NCI-H524 (cell line): ENCODE measurements at regions not wholly inside any gene's neighbourhood (a gene's known extent, or its start where the extent isn't known, plus 50 kb on each side); places are given as distances from the start of the nearest gene placed in this dataset.
"Not testable (repeated sequence)": the region's sequence is repeated elsewhere in the genome, so short reads cannot be mapped to it uniquely, and the experiment has no call there.

Experiments
- DNase-seq, 2 experiments: peaks; one replicate each; lab custom pipeline; 2025; lab: John Stamatoyannopoulos, UW

DNA sequence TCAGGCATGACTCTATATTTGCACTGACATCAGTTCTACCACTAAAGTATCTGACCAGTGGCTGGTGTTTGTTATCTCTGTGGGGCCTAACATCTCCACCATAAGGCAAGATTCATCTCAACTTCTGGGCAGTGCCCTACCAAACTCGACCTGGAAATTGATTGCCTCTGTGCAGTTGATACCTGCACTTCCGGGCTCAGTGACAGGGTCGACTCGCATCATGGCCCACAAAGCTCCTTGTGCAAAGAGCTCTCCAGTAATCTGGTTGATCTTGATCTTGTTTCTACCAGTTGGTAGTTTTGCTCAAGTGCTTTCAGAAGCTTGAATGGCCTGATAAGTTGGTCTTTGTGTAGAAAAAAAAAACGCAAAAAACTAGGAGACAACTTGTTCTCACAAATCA is 501.1 kb upstream of the JAG1 start:
- DNase-seq = no peak

DNA sequence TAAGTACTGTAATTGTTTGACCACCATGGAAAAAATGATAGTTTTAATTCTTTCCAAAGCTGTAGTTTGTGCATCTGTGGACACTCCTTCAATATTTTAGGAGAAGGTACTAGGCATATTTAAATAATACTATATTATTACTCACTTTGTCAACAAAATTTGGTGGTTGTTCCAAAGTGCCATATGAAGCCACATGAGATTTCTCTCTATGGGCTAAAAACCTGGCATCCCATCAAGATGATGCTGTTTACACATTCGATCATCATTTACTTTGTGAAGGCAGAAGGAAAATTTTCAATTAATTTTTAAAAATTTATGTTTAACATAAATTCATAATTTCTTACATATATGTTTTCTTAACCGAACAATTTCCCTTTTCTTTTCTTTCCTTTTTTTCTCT is 502.6 kb upstream of the JAG1 start:
- DNase-seq = no peak

DNA sequence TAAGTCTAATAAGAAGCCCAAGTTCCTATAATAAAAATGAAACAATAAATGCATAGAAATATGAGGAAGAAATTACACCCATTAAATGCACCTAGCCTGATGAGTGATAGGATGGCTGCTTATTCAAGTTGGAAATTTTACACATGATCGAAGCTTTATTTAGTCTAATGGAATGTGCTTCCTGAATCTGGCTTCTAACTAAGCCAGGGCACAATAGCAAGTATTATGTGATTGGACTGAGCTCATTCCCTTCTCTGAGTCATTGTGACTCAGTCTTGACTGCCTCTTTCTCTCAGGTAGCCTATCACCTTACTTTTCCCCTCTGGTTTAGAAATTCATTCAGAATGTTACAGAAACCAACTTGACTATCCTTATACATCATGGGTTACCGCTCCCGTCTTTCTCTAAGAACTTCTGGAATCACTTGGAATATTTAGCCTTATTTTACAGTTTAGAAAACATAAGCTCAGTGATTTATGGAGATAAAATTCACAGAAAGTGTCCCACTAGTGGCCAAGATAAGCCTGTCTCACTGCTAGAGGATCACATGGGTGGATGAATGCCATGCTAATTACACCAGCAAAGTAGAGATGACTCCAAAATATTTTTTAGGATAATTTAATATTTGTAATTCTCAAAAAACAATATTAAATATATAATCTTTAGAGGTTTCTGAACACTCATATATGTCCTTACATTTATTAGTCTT is 505.3 kb upstream of the JAG1 start:
- DNase-seq = no peak

DNA sequence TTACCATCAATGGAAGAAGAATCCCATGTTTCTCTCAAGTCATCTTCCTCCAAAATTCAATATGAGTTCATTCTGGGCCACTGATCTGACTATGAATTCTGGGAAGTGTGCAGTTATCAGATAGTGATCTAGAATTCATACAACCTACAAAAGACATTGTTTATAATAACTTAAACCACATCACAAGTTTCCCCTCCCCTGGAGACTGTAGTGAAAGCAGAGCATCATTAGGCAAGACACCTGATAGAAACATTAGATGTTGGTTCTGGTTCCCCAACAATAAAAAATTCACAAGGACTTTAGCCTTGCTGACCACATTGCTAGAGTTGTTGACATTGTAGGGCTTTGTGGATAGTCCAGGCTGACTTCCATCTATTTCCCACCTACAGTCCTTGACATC is 506.4 kb upstream of the JAG1 start:
- no peak for DNase-seq

DNA sequence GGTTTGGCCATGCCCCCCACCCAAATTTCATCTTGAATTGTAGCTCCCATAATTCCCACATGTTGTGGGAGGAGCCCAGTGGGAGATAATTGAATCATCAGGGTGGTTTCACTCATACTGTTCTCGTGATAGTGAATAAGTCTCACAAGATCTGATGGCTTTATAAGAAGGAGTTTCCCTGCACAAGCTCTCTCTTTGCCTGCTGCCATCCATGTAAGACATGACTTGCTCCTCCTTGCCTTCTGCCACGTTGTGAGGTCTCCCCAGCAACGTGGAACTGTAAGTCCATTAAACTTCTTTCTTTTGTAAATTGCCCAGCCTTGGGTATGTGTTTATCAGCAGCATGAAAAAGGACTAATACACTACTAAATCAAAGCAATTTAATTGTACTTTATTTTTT is 507.3 kb upstream of the JAG1 start:
- DNase-seq = not testable (repeated sequence)

DNA sequence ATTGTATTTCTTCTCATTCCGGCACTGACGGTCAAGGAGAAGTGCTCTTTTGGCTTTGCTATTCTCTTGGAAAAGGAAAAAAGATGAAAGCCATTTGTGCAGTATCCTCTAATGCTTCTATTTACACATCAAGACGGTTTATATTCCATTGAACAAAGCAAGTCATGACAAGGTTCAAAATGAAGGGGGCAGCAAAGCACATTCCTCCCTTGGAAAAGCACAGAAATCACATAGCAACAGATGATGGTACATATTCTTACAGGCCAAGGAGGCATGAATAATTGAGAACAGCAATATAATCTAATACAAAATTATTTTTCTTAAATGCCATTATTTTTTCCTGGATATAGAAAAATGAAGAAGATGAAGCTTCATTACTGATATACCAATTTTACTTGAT is 508.2 kb upstream of the JAG1 start:
- DNase-seq = no peak

DNA sequence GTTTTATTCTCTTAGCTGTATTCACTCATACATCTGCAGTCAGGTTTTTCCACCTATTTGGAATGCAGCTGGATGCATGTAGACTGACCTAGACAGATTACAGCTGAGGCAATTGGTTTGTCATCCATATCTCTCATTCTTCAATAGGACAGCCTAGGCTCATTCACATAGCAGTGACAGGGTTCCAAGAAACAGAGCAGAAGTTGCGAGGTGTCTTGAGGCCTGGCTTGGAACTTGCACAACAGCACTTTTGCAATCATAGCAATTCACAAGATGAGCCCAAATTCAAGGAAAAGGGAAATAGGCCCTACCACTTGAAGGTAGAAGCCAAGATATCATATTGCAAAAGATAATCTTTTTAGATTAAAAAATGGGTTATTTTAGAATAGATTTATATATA is 508.9 kb upstream of the JAG1 start:
- DNase-seq = no peak

DNA sequence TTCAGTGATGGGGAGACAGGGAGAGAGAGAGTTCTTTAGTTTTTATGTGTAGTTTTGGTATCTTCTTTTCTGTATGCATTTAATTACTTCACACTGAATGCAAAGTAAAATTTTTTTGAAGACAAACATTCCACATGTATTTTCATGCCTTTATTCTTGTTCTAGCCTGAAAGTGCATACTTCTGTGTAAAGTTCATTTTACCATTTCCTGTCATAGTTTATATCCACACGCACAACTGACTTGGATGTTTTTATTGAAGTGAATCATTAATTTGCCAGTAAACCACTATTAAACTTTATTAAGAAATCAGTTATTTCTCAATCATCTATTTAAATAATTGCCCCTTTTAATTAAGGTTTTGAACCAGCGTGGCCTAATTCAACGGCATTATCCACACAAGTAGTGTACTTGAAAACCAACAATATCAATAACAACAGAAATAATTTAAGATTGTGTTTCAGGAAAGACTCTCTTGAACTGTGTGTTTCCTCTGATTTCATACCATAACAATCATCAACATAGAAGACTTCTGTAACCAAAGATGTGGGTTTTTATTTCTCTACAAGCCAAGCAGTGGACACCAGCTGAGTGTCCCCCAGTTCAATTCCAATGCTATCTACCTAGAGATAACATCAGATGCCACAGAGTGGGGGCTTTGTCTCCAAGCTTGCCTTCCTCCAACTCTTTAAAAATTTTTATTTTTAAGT is 512.7 kb upstream of the JAG1 start:
- no peak for DNase-seq

DNA sequence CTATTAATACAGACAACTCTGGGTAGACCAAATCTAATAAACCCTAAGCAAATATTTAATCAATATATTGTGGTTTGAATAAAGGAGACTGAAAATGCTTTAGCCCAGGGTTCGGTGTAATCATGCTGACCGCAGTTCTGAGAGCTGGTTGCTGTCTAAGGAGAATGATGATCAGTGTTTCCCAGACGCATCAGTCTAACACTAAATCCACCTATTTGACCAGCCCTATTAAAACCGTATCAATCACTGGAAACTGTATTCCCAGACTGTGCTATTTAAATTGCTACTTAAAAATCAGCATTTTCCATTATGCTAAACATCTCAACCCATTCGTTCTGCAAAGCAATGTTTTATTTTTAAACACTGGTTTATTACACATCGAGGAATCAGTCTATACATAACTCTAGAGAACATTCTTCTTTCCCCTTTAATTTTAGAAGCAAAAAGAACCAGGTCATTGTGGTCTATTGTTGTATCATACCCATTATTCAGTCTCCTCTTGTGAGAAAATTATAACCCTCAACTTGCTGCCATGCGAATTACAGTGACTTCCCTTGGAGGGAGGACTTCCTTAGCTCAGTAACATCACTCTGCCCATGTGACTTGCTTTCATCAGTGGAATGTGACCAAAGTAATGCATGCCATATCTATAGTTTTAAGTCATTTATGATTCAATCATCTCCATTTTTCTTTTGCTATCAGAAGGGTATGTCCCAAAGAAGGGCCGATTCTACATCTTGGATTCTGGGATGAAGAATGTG is 515.2 kb upstream of the JAG1 start:
- no peak for DNase-seq

DNA sequence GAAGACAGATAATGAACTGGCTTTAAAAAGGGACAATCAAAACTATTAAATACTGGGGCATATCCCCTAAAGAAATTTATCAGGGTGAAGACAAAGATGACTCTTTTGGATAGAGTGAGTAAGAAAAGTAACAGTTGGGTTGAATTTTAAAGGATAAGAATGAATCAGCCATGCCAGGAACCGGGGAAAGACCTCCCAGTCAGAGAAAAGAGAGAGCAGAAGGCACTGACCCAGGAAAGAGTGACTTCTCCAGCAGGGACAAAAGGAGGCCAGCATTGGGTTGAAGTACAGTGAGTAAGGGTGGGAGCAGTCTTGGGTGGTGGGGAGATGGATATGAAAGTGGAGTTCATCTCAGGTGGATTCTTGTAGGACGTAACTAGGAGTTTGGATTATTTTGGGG is 516.9 kb upstream of the JAG1 start:
- no peak for DNase-seq

DNA sequence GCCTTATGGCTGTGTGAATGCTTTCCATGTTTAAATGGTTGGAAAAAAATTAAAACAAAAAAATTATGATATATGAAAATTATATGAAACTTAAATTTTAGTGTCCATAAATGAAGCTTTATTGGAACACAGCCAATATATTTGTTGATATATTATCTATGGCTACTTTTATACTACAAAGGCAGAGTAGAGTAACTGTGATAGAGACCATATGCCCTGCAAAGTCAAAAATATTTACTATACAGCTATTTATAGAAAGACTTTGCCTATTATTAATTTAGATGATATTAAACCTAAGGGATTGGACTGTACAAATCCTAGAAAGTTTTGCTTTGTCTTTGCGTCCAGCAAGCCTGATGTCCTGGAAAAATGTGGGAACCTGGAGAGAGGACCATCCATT is 518.3 kb upstream of the JAG1 start:
- no peak for DNase-seq

DNA sequence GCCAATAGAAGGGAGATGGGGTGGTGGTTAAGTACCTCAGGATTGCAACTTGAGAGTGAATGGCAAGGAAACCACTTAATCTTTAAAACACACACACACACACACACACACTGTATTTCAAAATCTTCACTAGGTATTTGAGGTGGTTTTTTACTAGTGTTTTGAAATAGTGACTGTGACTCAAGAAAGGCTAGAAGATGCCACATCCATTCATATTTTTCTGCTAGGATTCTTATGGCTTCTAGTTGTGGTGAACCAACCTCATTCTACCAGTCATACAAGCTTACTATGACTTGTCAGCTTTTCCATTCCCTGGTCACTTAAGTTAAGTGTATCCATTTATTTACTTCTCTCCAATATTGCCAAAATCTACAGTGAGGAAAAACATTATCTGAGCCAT is 519.4 kb upstream of the JAG1 start:
- DNase-seq = no peak

DNA sequence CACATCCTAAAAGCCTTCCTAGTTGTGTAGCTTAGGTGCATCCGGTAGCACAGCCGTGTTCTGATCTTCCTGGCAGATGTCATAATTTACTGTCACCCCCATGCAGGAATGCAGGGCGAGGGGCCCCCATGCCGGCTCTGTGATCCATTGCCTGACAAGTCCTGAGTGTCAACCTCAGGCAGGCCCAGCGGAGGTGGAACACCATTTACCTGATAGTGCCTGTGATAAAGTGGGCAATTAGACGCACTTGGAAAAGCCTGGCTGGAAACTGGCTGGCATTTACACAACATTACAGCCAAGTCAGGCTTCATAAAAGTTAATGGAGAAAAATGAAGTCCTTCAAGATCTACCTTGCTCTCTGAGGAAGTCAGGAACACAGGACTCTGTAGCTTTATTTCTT is 521.4 kb upstream of the JAG1 start:
- DNase-seq = no peak

DNA sequence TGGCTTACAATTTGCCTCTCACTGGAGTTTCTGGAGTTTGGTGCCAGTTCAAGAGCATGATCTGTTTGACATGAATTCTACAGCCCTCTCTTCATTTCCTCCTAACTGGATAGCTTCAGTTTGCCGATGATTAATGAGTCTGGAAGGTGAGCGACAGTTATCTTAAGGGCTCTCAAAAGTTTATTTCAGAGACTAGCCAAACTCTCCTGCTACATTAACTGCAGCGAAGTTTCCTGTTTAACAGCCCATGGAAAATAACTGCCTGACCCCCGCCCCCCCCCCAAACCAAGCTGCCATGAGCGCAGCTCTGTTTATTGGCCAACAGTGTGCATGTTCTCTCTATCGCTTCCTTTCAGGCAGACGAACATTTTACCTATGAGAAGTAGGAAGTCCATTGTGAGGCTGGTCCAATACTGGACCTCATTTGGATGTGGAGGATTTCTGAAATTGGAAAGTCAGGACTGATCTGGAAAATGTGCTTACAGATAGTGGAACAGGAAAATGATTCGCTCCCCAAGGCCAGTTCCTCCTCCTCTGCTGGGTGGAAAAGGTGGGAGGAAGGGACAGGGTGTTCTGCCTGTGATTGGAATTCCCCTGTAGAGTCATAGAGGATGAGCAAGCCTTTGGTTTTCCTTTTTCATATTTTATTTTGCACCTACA is 522.2 kb upstream of the JAG1 start:
- DNase-seq = no peak

DNA sequence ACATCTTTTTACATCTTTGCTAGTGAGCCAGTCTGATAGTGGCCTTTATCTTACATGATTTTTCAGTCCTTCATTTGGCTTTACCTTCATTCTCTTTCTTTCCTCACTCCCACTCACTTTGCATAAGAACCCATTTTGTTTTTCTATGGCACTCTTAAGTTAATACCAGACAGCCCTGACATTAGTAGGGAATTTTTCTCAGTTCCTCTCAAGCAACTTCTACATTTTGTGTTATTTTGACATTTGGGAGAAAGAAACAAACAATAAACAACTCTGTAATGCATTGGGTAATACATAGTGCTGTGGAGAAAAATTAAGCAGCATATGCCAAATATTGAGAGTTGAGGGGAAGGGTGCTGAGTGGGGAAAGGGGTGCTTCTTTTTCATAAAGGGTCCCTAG is 524.1 kb upstream of the JAG1 start:
- DNase-seq = no peak

DNA sequence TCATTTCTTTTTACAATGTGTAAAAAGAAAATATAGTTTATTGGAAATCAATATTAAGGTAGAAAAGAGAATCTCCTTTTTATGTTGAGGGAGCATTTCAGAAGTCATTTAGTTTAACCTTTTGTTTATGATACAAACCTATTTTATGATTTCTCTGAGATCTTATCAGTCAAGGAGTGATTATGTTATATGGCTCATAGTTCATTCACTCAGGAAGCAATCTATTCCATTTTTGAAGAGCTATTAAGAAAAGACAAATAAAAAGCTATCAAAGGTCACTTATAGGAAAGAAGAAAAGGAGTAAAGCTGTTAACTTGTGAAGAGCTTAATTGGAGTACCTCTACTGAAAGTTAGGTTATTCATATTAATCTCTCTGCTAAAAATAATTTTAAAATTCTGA is 526.6 kb upstream of the JAG1 start:
- no peak for DNase-seq

DNA sequence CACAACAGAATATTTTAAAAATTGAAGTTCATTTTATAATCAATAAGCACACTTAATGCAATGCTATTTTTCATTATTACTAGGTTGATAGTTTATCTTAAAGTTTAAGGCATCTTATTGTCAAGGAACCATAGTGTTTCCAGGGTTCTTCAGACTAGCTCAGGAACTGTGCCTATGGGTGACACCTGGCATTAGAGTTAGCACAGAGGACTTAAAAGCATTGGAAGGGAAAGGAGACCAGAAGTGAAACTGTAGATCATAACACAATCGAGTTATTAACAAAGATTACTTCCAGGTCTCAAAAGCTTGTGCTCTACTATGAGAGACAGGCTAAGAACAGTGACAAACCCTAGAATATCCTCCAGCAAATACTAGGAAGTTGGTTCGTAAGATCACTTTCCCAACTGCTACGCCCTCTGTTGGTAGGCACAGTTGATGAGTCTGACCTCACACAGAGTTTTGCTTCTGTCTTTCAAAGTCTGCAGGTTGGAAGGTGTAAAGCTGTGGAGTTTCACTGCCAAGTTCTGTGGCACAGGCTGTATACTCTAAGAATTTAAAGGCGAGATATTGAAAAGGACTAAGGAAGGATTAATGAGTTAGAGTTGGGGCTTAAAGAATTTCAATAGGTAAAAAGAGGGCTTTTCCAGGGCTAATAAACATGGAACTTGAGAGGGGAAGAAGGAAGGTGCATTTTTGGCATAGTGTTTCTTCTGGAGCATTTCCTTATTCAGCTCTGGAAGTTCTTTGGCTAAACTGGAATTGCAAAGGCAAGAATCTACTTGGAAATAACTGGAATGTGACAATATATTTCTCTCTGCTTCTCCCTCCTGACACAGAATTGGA is 531.3 kb upstream of the JAG1 start:
- peak; percentile 42 to 58 for DNase-seq

DNA sequence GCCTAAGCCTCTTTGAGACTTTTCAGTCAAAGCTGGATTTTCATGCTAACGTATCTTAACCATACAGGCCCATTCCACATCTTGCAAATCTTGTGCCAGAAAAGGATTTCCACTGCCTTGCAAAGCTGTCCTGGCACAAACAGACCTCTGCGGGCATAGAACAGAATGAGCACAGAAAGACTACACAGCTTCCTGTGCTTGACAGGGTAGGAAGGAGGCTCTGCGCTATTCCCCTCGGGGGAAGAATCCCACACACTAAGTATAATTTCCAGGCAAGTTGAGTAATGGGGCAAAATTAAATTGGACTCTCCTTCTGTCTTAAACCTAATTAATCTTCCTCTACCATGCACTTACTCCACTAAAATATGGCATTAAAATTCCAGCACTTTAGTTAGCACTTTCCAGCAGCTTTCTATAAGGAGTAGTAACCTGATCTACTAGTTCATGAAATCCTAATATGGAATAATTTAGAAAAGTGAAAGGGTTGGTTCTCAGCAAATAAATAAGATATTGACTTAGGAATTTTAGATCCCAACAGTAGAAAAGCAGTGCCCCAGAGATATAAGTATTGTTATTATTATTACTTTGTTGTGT is 532.1 kb upstream of the JAG1 start:
- peak in 1 of 2 experiments; percentile 7 for DNase-seq

DNA sequence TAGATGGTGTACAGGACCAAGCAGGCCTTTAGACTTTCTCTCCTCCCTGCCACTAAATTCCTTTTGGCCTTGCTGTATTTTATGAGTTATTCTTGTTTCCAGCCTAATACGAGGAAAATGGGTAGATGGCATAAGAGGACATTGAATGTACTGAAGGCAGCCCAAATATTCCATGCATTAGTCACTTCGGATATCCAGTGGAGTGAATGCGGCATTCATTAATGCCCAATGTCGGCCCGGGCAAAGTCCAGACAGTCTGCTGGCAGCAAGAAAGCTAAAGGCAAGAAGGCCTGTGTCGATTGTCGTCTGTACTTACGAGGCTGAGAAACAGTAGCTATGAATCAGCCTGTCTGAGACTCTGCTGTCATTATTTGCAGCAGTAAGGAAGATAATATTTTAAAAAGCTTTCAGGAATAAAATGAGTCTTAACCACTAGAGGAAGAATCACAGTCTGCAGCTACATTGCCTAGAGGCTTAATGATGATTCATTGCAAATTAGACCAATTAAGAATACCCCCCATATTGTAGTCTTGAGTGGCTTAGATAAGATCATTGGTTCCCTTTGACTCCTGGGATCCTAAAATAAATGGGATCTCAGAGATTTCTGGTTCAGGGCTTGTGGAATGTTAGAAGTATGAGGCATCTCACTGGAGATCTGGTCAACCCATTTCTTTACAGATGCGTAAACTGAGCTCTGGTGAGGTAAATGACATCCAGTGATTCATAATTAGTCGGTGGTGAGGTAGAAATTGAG is 534.1 kb upstream of the JAG1 start:
- no peak for DNase-seq

DNA sequence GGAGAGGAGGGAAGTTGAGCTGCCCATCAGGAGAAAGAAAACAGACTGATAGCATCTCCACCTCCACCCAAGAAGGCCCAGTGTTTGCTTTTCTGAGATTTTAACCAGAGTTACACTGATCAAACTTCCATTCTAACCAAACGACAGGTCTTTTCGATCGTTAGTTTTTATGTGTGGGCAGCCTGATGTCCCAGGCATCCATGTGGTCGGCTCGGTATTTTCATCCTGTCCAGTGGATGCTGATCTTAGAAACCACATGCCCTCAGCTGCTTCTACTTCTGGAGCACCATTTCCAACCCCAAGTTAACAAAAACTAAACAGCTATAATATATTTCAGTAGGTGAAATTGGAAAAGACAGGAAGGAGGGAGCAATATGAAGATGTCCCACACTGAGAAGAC is 536.8 kb upstream of the JAG1 start:
- no peak for DNase-seq

DNA sequence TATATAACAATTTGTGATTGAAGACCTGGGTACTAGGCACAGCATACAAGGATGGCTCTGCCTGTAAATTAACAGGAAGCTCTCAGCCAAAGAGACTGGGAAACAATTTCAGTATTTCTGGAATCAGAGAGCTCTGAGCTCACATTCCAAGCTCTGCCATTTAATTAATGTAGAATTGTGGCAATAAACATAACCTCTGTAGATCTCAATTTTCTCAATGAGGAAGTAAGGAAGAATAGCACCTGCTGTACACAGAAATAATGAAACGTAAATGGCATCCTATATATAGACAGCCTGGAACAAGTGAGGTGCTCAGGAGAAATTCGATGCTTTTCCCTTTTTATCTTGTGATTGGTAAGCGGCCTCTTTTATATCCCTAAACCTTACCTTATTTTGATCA is 538.5 kb upstream of the JAG1 start:
- DNase-seq = no peak
